Small intestine (tissue), 7 donors: ENCODE measurements at regions not wholly inside any gene's neighbourhood (a gene's known extent, or its start where the extent isn't known, plus 50 kb on each side); places are given as distances from the start of the nearest gene placed in this dataset.

Experiments
- DNase-seq, 2 donors: peaks; one replicate each; pipeline versions ENCODE4 v3.0.0 to v3.0.0-alpha.2; 2013
- FAIRE-seq: peaks from 2 replicates; lab custom pipeline; 2012; peaks lifted over from hg19 to GRCh38; lab: Jason Lieb, UNC
- H3K27ac ChIP-seq, 3 donors: one replicate each; pipeline ENCODE4 v1.5.1; 2013; ENCODE audit warnings: low read length in 2 of 3, mild to moderate bottlenecking in 2 of 3, control low read depth in 1 of 3, inconsistent platforms in 1 of 3, low read depth in 1 of 3, moderate library complexity in 1 of 3
- H3K27me3 ChIP-seq, 3 donors: one replicate each; pipeline ENCODE4 v1.6.1; 2013; ENCODE audit warnings: low read length in 3 of 3, inconsistent platforms in 1 of 3; ENCODE audit not compliant: control insufficient read depth in 3 of 3, insufficient read depth in 3 of 3
- H3K36me3 ChIP-seq, 3 donors: one replicate each; pipeline ENCODE4 v1.6.1; 2013; ENCODE audit warnings: low read length in 3 of 3, inconsistent platforms in 1 of 3, low read depth in 1 of 3, mild to moderate bottlenecking in 1 of 3, moderate library complexity in 1 of 3; ENCODE audit not compliant: control insufficient read depth in 3 of 3, insufficient read depth in 2 of 3
- H3K4me1 ChIP-seq, 3 donors: one replicate each; pipeline ENCODE4 v1.6.1; 2013; ENCODE audit warnings: low read length in 2 of 3, inconsistent platforms in 1 of 3, low read depth in 1 of 3, mild to moderate bottlenecking in 1 of 3, moderate library complexity in 1 of 3; ENCODE audit not compliant: control insufficient read depth in 3 of 3, insufficient read depth in 2 of 3
- H3K4me3 ChIP-seq, 3 donors: one replicate each; pipeline ENCODE4 v1.5.1; 2013; ENCODE audit warnings: low read length in 3 of 3, control low read depth in 1 of 3, inconsistent platforms in 1 of 3, low read depth in 1 of 3, mild to moderate bottlenecking in 1 of 3, moderate library complexity in 1 of 3
- H3K9me3 ChIP-seq, 2 donors: one replicate each; pipeline ENCODE4 v1.6.1; 2013; ENCODE audit warnings: low read depth in 1 of 2, low read length in 1 of 2; ENCODE audit not compliant: control insufficient read depth in 2 of 2, insufficient read depth in 1 of 2
- WGBS, 3 donors: extraction: QIAGEN DNeasy Blood & Tissue Kit; methylation state at CpG; one replicate each; pipeline ENCODE4 v1.1.7; 2013; 5-methylcytosine and 5-hydroxymethylcytosine counted together
- donor health status: healthy with polysubstance abuse.
- donor health status: control.
- donor health status: control.
- donor health status: Bipolar disorder and iron deficiency.
- donor health status: healthy.

DNA sequence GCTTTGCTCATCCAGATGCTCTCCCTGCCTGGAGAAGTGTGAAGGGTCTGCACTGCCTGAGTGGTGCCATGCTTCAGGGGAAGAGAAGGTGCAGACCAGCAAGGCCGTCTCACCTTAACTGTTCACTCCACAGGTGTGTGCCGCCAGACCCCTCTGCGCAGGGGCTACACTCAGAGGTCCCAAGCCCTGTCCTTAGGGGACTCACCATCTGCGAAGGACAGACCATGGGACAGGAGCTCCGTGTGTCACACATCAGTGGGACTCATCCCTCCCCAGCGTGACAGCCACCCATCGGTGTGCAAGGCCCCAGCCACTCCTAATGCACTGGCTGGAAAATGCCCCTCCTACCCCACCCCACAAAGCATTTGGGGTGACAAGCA lies 142.9 kb downstream of the OLFM1 start:
- FAIRE-seq: no peak
- Histone ChIP-seq H3K27ac (no peak overlapping the region), H3K27me3 (no peaks in the 10 kb centered on the region), H3K36me3 (no peaks in the 10 kb centered on the region), H3K4me3 (no peak overlapping the region), H3K4me1 (no peaks in the 10 kb centered on the region), H3K9me3 (no peaks in the 10 kb centered on the region)
- WGBS, 3 donors: 90 to 92% (median 91%) methylated on average over 7 of the region's 7 CpGs
- DNase-seq: no peak

DNA sequence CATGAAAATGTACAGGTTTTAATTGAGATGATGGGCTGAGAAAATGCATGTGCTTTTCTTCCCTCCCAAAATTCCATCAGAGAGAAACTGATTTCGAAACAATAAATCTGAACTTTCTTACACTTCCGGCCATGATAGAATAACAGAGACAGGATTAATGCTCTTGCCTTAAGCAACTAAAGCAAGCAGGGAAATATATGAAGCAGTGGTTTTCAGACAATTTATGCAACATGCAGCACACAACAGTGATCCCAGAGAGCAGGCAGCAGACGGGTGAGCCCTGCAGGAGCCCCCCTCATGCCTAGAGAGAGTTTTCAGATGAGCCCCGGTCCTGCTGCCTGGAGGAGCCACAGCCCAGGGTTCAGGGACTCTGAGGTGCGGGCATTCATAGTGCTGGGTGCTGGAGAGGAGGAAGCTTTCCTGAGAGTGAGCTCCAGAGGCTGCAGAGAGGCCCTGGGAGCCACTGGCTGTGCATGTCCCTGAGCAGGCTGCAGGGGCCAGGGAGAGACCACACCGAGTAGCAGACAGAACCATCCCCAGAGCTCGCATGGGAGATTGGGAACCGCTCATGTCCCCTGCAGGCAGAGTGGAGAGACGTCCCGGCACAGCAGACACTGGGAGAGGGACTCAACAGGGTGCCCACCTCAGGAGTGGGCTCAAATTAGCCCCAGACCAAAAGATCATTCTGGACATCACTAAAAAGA lies 143.5 kb downstream of the OLFM1 start:
- no peaks in the 10 kb centered on the region for H3K36me3 ChIP-seq
- H3K9me3 ChIP-seq: no peaks in the 10 kb centered on the region
- H3K27ac ChIP-seq: no peak overlapping the region
- DNase-seq (no peak), FAIRE-seq (no peak)
- no peaks in the 10 kb centered on the region for H3K4me1 ChIP-seq
- 55 to 61% (median 59%) methylated on average over 10 of the region's 10 CpGs for WGBS, 3 donors
- H3K27me3 ChIP-seq: no peaks in the 10 kb centered on the region
- H3K4me3 ChIP-seq: no peak overlapping the region

DNA sequence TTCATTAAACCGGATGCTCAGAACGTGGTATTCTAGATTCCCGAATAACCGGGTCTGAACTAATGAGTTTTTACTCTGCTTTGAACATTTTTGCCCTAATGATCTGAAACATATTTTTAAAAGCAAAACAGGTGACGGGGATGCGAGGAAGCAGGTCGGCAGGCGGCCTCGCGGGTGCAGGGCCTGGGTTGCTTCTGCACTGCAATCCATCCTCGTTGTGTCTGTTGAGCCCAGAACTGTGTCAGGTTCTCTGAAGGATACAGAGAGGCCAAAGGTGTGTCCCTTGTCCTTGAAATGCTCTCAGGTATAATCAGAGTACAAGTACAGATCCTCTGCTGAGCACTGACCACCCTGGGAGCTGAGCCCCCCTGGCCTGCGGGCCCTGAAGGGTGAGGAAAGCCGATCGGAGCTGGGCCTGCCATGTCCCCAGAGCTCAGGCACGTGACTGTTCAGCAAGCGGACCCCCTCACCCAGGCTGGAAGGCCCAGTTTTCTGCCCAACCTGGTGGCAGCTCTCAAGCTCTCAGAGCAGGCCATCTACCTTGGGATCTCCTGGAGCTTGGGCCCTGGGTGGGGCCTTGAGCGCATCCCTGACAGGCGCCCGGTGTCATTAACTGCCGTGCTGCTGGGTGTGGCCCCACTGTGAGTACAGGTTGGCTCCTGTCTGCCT lies 151.8 kb downstream of the OLFM1 start:
- H3K4me3 ChIP-seq: no peak overlapping the region
- FAIRE-seq (no peak), DNase-seq (no peak)
- 78 to 89% (median 87%) methylated on average over 20 of the region's 20 CpGs for WGBS, 3 donors
- peaks cover 3% of the 10 kb centered on the region in 3 donors for H3K27me3 ChIP-seq
- peaks cover 0 to 7% (median 0%) of the 10 kb centered on the region in 3 donors for H3K4me1 ChIP-seq
- no peaks in the 10 kb centered on the region for H3K36me3 ChIP-seq
- no peaks in the 10 kb centered on the region for H3K9me3 ChIP-seq
- no peak overlapping the region for H3K27ac ChIP-seq

DNA sequence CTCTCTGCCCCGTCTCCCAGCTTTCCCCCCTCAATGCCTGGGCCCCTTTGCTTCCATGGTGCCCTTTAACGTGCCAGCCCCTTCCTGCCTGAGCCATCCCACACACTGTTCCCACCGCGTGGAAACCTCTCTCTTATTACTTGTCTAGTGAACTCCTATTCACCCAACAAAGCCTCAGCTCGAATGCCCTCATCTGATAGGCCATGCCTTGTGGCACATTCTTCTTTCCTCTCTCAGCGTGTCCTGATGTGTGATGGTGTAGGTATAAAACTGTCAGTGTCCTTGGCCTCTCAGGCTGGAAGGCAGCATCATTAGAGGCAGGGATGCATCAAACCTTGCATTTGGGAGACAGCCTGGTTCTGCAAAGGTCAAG lies 152.3 kb downstream of the OLFM1 start:
- no peak for DNase-seq
- Histone ChIP-seq H3K27me3 (peaks cover 3 to 4% (median 3%) of the 10 kb centered on the region in 3 donors), H3K4me1 (peaks cover 0 to 11% (median 0%) of the 10 kb centered on the region in 3 donors), H3K9me3 (no peaks in the 10 kb centered on the region), H3K27ac (no peak overlapping the region), H3K4me3 (no peak overlapping the region), H3K36me3 (no peaks in the 10 kb centered on the region)
- FAIRE-seq: no peak
- WGBS, 3 donors: 78 to 88% (median 85%) methylated on average over 6 of the region's 6 CpGs

DNA sequence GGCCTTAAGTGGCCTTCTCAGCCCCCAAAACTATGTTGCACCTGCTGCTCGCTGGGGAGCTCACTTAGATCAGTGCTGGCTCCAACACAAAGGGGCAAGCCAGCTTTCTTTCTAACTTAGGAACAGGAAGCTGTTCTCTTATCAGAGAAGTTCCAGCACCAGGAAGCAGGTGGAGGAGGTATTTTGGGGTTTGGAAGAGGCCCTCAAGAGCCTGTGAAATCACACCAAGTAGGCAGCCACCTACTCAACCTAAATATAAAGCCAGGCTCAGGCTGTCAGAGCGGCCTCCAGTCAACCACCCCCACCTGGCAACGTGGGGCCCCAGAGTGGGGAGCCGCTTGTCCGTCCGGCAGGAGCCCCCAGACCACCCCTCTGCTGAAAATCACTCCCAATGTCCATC lies 152.8 kb downstream of the OLFM1 start:
- peaks cover 0 to 14% (median 0%) of the 10 kb centered on the region in 3 donors for H3K4me1 ChIP-seq
- H3K9me3 ChIP-seq: no peaks in the 10 kb centered on the region
- peaks cover 3 to 4% (median 3%) of the 10 kb centered on the region in 3 donors for H3K27me3 ChIP-seq
- H3K36me3 ChIP-seq: peaks cover 0 to 2% (median 0%) of the 10 kb centered on the region in 3 donors
- FAIRE-seq: no peak
- DNase-seq: no peak
- no peak overlapping the region for H3K4me3 ChIP-seq
- H3K27ac ChIP-seq: no peak overlapping the region
- WGBS, 3 donors: 65 to 70% (median 69%) methylated on average over 6 of the region's 6 CpGs

DNA sequence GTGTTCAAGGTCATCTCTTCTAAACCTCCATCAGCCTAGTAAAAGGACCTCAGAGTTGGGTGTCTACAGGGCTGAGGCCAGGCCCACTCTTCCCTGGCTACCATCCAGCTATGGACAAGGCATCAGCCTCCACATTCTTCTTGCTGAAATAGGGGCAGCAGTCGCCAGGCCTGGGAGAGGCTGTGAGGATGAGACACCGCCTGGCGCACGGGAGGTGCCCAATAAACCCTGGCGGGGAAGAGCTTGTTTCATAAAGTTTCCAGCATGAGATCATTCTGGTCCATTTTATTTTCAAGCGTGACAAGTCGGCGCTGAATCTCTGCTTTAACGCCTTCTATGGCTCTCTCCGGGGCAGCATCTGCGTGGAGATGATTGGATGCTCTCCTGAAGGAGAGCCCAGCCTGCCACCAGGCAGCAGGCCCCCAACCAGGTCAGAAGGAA lies 153.4 kb downstream of the OLFM1 start:
- H3K9me3 ChIP-seq: no peaks in the 10 kb centered on the region
- H3K36me3 ChIP-seq: peaks cover 0 to 2% (median 0%) of the 10 kb centered on the region in 3 donors
- no peak overlapping the region for H3K4me3 ChIP-seq
- DNase-seq (no peak), FAIRE-seq (no peak)
- peaks cover 0 to 14% (median 0%) of the 10 kb centered on the region in 3 donors for H3K4me1 ChIP-seq
- no peak overlapping the region for H3K27ac ChIP-seq
- 81 to 91% (median 89%) methylated on average over 11 of the region's 11 CpGs for WGBS, 3 donors
- peaks cover 3 to 4% (median 3%) of the 10 kb centered on the region in 3 donors for H3K27me3 ChIP-seq

DNA sequence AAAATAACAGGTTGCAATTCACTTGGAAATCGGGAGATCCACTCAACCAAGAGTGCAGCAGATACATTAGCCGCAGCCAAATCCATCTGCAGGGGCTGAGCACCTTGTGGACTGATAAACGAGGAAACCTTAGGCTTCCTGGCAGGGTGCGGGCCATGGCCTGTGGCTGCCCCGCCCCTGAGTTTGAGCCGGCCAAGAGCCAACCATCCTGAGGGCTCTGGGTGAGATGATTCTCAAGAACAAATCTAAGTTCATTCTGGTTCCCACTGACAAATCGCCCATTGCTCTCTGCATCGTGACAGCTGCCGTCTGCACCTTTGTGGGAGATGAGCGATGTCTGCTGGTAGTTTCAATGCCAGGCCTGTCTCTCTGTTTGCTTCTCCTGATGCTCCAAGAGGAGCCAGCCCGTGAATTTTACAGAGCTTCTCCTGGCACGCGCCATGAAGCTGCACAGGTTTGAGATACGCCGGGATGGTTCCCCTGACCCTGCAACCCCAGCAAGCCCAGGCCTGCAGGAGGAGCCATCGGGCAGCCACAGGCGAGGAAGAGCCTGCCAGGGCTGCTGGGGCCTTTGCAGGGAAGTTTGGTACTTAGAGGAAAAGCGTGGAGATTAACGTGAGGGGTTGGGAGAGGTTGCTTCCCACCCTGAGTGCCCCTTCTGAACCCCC lies 154.0 kb downstream of the OLFM1 start:
- Histone ChIP-seq H3K4me1 (peaks cover 0 to 14% (median 0%) of the 10 kb centered on the region in 3 donors), H3K4me3 (no peak overlapping the region), H3K9me3 (no peaks in the 10 kb centered on the region), H3K36me3 (peaks cover 0 to 2% (median 0%) of the 10 kb centered on the region in 3 donors), H3K27ac (no peak overlapping the region), H3K27me3 (peaks cover 3 to 4% (median 3%) of the 10 kb centered on the region in 3 donors)
- DNase-seq (peak; percentile 5 to 45), FAIRE-seq (no peak)
- 35 to 69% (median 58%) methylated on average over 19 of the region's 19 CpGs for WGBS, 3 donors

DNA sequence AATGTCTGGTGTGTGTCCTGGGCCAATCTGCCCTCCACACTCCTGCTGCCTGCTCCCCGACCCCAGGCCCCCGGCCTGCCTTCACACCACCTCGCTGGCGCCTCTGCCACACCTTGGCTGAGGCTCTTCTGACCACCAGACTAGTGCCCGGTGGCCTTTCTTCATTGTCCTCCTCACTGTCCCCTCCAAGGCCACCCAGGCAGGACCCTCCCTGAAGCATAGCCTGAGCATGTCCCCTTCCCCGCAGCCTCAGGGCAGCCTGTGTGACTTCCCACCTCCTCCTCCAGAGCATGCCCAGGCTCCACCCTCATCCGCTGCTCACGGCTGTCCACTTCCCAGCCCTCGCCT lies 154.6 kb downstream of the OLFM1 start:
- Histone ChIP-seq H3K9me3 (no peaks in the 10 kb centered on the region), H3K4me3 (no peak overlapping the region), H3K27me3 (peaks cover 3 to 4% (median 3%) of the 10 kb centered on the region in 3 donors), H3K27ac (no peak overlapping the region), H3K4me1 (peaks cover 0 to 14% (median 0%) of the 10 kb centered on the region in 3 donors), H3K36me3 (peaks cover 0 to 2% (median 0%) of the 10 kb centered on the region in 3 donors)
- FAIRE-seq: no peak
- 62 to 74% (median 65%) methylated on average over 9 of the region's 9 CpGs for WGBS, 3 donors
- DNase-seq: no peak
